Heart right ventricle (tissue), 16 donors: ENCODE measurements at regions not wholly inside any gene's neighbourhood (a gene's known extent, or its start where the extent isn't known, plus 50 kb on each side); places are given as distances from the start of the nearest gene placed in this dataset.
"Not testable (repeated sequence)": the region's sequence is repeated elsewhere in the genome, so short reads cannot be mapped to it uniquely, and the experiment has no call there.

ENCODE experiments used
- ATAC-seq, 8 donors: fragments of 200-7000 bp; cut with Tn5 transposase; one replicate each; pipeline ENCODE4 v1.9.1; 2020; ENCODE audit warnings: mild to moderate bottlenecking in 8 of 8, moderate library complexity in 8 of 8, moderate number of reproducible peaks in 1 of 8
- DNase-seq, 2 donors: peaks; one replicate each; pipeline ENCODE4 v3.0.0-alpha.2; 2020
- H3K27ac ChIP-seq, 10 donors: fragments of 200-600 bp; sonication (generic) in 2 of 10; one replicate each; pipeline versions ENCODE4 v1.5.0 to v1.8.0; 2020 to 2022; ENCODE audit warnings: mild to moderate bottlenecking in 3 of 10
- H3K27me3 ChIP-seq, 7 donors: fragments of 200-600 bp; one replicate each; pipeline ENCODE4 v1.8.0; 2021 to 2022; ENCODE audit warnings: mild to moderate bottlenecking in 2 of 7
- H3K36me3 ChIP-seq, 9 donors: fragments of 200-600 bp; sonication (generic) in 1 of 9; one replicate each; pipeline versions ENCODE4 v1.5.0 to v1.8.0; 2020 to 2022; ENCODE audit warnings: mild to moderate bottlenecking in 2 of 9
- H3K4me1 ChIP-seq, 9 donors: fragments of 200-600 bp; sonication (generic) in 1 of 9; one replicate each; pipeline versions ENCODE4 v1.5.0 to v1.8.0; 2020 to 2022; ENCODE audit warnings: mild to moderate bottlenecking in 4 of 9
- H3K4me3 ChIP-seq, 10 donors: fragments of 200-600 bp; sonication (generic) in 2 of 10; one replicate each; pipeline versions ENCODE4 v1.5.0 to v1.8.0; 2020 to 2022; ENCODE audit warnings: mild to moderate bottlenecking in 7 of 10, moderate library complexity in 2 of 10
- H3K9me3 ChIP-seq, 11 donors: fragments of 200-600 bp in 10 of 11; sonication (generic) in 2 of 11; one replicate each; pipeline versions ENCODE4 v1.5.0 to v1.8.0; 2013 to 2022; ENCODE audit warnings: mild to moderate bottlenecking in 2 of 11, control low read depth in 1 of 11, moderate library complexity in 1 of 11
- CTCF ChIP-seq, 9 donors: fragments of 200-600 bp; sonication (generic) in 2 of 9; IDR thresholded peaks; one replicate each; pipeline versions ENCODE4 v1.5.0 to v1.8.0; 2021 to 2022; ENCODE audit warnings: antibody characterized with exemption in 9 of 9, mild to moderate bottlenecking in 5 of 9, moderate library complexity in 1 of 9
- WGBS, 2 donors: extraction: QIAGEN DNeasy Blood & Tissue Kit; methylation state at CpG; one replicate each; pipeline ENCODE4 v1.1.7; 2013; ENCODE audit warnings: inconsistent platforms in 1 of 2; 5-methylcytosine and 5-hydroxymethylcytosine counted together
- intact Hi-C, 10 donors: fragments of 100-400 bp; cut with DNase I; formaldehyde crosslinking; loops; one replicate each; pipeline versions ENCODE4 v1.11.1 to v1.14.2; 2022
- donor health status: Arrhythmogenic right ventricular cardiomyopathy.
- donor health status: ischemic (EF 13 %, LVEDD 7.1; RV severe dilation, severe dysfunction).
- donor health status: healthy with polysubstance abuse.
- donor health status: DM: no; HTN: yes; CAD: no.
- donor health status: DM: no; HTN: no; CAD: no.
- donor health status: ischemic (EF 25% LVEDD 6.9; RV normal size, moderate dysfunction).
- donor health status: ischemic (EF 25% LVEDD 5.7; RV mildly dilated, moderate dysfunction).
- donor health status: healthy.
- donor health status: DM: yes; HTN: yes; CAD: no.
- donor health status: Ischemic cardiomyopathy.
- donor health status: ischemic (EF 35%, LVEDD 5.7; RV mildly dilated, moderate dysfunction).
- donor health status: nonischemic (EF 11% LVEDD 7.7; RV severe dilation, severe dysfunction).
- donor health status: DM: yes; HTN: yes; CAD: no.
- donor health status: PGD.
- donor health status: ischemic (EF 29% LVEDD 5.4; RV normal size, mild dysfunction).
- donor health status: nonischemic (EF 23%, LVEDD 6.1; RV moderate dilation, normal function).

GRCh38 chr2:156254637-156255067 lies 77.9 kb downstream of the NR4A2 start:
- peak overlapping the region in 1 of 10 donors; percentile 12 for H3K27ac ChIP-seq
- ATAC-seq, H3K9me3 ChIP-seq, intact Hi-C loops, H3K27me3 ChIP-seq, DNase-seq, H3K4me1 ChIP-seq, H3K36me3 ChIP-seq: not testable (repeated sequence)
- peak overlapping the region in 5 of 10 donors; percentile 18 to 48 (median 39) for H3K4me3 ChIP-seq
- WGBS, 2 donors, result 57 to 62% methylated on average over 23 to 27 of the region's 27 CpGs

GRCh38 chr2:156253765-156254164 lies 78.8 kb downstream of the NR4A2 start:
- Histone ChIP-seq H3K27ac (no peak overlapping the region), H3K36me3 (no peaks in the 10 kb centered on the region), H3K4me3 (peak overlapping the region in 1 of 10 donors; percentile 48), H3K27me3 (no peaks in the 10 kb centered on the region), H3K4me1 (no peaks in the 10 kb centered on the region), H3K9me3 (peaks cover 0 to 2% (median 0%) of the 10 kb centered on the region in 11 donors)
- ATAC-seq (no peak), DNase-seq (no peak)
- 79 to 81% methylated on average over 2 of the region's 2 CpGs for WGBS, 2 donors
- intact Hi-C loops, result no loop called here
- TF ChIP-seq CTCF (IDR thresholded peaks at IDR 0.05), result no peak

- Histone ChIP-seq H3K4me1 (no peaks in the 10 kb centered on the region), H3K4me3 (no peak overlapping the region), H3K27me3 (no peaks in the 10 kb centered on the region), H3K27ac (no peak overlapping the region), H3K9me3 (peaks cover 0 to 2% (median 0%) of the 10 kb centered on the region in 11 donors), H3K36me3 (no peaks in the 10 kb centered on the region)
- no peak for TF ChIP-seq CTCF (IDR thresholded peaks at IDR 0.05)
- 59 to 61% methylated on average over 1 of the region's 1 CpG for WGBS, 2 donors
- ATAC-seq (no peak), DNase-seq (no peak)
- intact Hi-C loops, result no loop called here
These were observed 89.6 kb downstream of the NR4A2 start for GRCh38 chr2:156242874-156243273.

- Histone ChIP-seq H3K9me3 (peaks cover 0 to 28% (median 8%) of the 10 kb centered on the region in 11 donors), H3K27me3 (no peaks in the 10 kb centered on the region), H3K4me1 (no peaks in the 10 kb centered on the region), H3K4me3 (no peak overlapping the region), H3K36me3 (no peaks in the 10 kb centered on the region), H3K27ac (no peak overlapping the region)
- ATAC-seq, result no peak
- DNase-seq, result no peak
- no peak for TF ChIP-seq CTCF (IDR thresholded peaks at IDR 0.05)
- intact Hi-C loops, result no loop called here
- 72 to 73% methylated on average over 2 of the region's 2 CpGs for WGBS, 2 donors
These were observed 95.0 kb downstream of the NR4A2 start for GRCh38 chr2:156237558-156237957.

- WGBS, 2 donors, result 52 to 59% methylated on average over 1 of the region's 1 CpG
- Histone ChIP-seq H3K4me3 (no peak overlapping the region), H3K27ac (no peak overlapping the region), H3K36me3 (no peaks in the 10 kb centered on the region), H3K4me1 (no peaks in the 10 kb centered on the region), H3K9me3 (peaks cover 0 to 38% (median 13%) of the 10 kb centered on the region in 11 donors), H3K27me3 (no peaks in the 10 kb centered on the region)
- TF ChIP-seq CTCF (IDR thresholded peaks at IDR 0.05), result no peak
- intact Hi-C loops, result no loop called here
- DNase-seq (no peak), ATAC-seq (no peak)
These were observed 102.7 kb downstream of the NR4A2 start for GRCh38 chr2:156229724-156230362.

GRCh38 chr2:156223328-156223727 lies 109.2 kb downstream of the NR4A2 start:
- H3K27ac ChIP-seq, ATAC-seq, H3K4me3 ChIP-seq, DNase-seq, H3K4me1 ChIP-seq, H3K36me3 ChIP-seq, intact Hi-C loops, H3K27me3 ChIP-seq: not testable (repeated sequence)
- H3K9me3 ChIP-seq, result peaks cover 0 to 46% (median 3%) of the 10 kb centered on the region in 11 donors
- 65 to 86% methylated on average over 1 of the region's 1 CpG for WGBS, 2 donors
